ENCODE measurements at regions not wholly inside any gene's neighbourhood (a gene's known extent, or its start where the extent isn't known, plus 50 kb on each side); places are given as distances from the start of the nearest gene placed in this dataset.
"Not testable (repeated sequence)": the region's sequence is repeated elsewhere in the genome, so short reads cannot be mapped to it uniquely, and the experiment has no call there.

DNA sequence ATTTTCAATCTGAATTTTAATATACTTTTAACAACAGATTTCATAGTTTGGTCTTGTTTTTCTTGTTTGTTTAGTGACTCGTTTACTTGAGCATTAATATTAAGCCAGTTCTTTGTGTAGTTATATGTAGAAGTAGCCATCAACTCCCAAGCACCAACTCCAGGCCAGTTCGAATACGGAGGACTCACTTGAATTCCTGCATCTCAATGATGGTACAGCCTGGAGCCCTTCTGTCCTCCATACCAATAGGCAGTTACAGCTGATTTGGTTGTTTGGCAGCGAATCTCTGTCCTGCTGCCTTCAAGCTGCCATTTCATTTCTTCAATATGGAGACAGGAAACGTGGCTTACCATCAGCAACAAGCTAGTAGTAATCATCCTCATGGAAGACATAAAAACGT is 118.5 kb upstream of the ZNF658 start:
- DNase-seq; H3K9me3 ChIP-seq; H3K36me3 ChIP-seq; H3K4me3 ChIP-seq; H3K4me1 ChIP-seq; ATAC-seq; H3K27me3 ChIP-seq; intact Hi-C loops (cut with DNase I): not testable (repeated sequence)
- peak overlapping the region in 1 of 2 donors; percentile 71 for H3K27ac ChIP-seq

GRCh38 chr9:66785603-66786002 is 114.9 kb upstream of the ZNF658 start:
- H3K36me3 ChIP-seq; H3K4me1 ChIP-seq; DNase-seq; ATAC-seq; H3K4me3 ChIP-seq; H3K9me3 ChIP-seq; H3K27me3 ChIP-seq; intact Hi-C loops (cut with DNase I); H3K27ac ChIP-seq: not testable (repeated sequence)

GRCh38 chr9:66791092-66791750 is 109.3 kb upstream of the ZNF658 start:
- H3K27ac ChIP-seq; DNase-seq; H3K27me3 ChIP-seq; H3K9me3 ChIP-seq; H3K4me3 ChIP-seq; H3K4me1 ChIP-seq; ATAC-seq; intact Hi-C loops (cut with DNase I); H3K36me3 ChIP-seq: not testable (repeated sequence)

GRCh38 chr9:66794769-66795168 is 105.8 kb upstream of the ZNF658 start:
- intact Hi-C loops (cut with DNase I); H3K9me3 ChIP-seq; H3K4me3 ChIP-seq; DNase-seq; H3K27me3 ChIP-seq; H3K36me3 ChIP-seq; H3K27ac ChIP-seq; H3K4me1 ChIP-seq; ATAC-seq: not testable (repeated sequence)

DNA sequence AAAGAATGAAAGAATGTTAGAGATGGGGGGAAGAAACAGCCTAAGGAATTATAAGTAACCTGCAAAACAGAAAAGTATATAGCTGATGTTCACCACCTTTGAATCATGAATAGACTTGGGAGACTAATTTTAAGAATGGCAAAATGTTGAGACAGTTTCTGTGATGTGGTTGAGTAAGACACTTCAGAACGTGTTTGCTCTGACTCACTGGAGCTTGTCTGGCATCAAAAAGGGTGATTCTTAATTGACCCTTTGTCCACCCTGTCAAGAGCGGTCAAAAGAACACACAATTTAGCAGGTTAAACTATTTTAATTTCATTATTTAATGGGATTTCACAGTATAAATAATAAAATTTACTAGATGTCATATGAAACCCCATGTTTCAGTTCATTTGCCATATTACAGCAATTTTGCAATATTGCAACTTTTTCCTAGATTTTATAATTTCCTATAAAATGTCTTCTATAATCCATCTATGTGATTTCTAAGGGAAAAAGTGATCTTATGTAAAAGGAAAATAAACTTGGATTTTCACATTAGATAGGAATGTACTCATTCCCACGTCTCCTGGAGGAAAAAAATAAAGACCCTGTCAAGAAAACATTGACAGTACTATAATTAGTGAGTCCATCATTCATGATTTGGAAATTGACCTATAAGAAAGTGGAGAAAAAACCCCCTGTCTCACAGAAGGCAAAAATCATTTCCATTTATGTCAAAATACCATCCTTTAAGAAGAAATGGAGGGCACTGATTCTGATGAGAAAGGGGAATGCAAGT is 104.6 kb upstream of the ZNF658 start:
- H3K9me3 ChIP-seq; H3K36me3 ChIP-seq; H3K27ac ChIP-seq; intact Hi-C loops (cut with DNase I); H3K4me1 ChIP-seq; H3K27me3 ChIP-seq; H3K4me3 ChIP-seq; DNase-seq: not testable (repeated sequence)
- ATAC-seq = peak; percentile 62

GRCh38 chr9:66797905-66798616 is 102.5 kb upstream of the ZNF658 start:
- H3K27me3 ChIP-seq; H3K27ac ChIP-seq; intact Hi-C loops (cut with DNase I); H3K4me1 ChIP-seq; H3K36me3 ChIP-seq; ATAC-seq; H3K4me3 ChIP-seq; H3K9me3 ChIP-seq; DNase-seq: not testable (repeated sequence)

GRCh38 chr9:66803619-66804018 is 96.9 kb upstream of the ZNF658 start:
- intact Hi-C loops (cut with DNase I); H3K4me3 ChIP-seq; H3K27me3 ChIP-seq; H3K36me3 ChIP-seq; H3K27ac ChIP-seq; H3K4me1 ChIP-seq; H3K9me3 ChIP-seq; DNase-seq; ATAC-seq: not testable (repeated sequence)

DNA sequence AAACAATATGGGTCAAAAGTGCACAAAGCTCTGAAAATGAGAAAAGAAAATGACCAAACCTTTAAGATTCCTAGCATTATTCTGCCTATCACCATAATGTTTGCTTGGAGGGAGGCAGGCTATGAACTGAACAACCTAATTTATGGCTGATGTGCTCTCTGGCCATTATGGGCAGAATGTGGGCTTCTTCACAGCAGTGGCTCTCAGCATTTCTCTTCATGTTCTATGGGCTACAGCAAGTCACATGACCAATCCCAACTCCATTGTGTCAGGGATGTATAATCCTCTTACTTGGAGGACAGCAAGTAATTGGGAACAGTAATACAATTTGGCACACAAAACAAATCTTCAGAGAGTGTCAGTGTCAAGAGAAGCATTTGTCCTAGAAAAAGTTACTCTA is 90.3 kb upstream of the ZNF658 start:
- intact Hi-C loops (cut with DNase I); H3K36me3 ChIP-seq; H3K27me3 ChIP-seq; H3K4me1 ChIP-seq; H3K9me3 ChIP-seq; H3K27ac ChIP-seq; DNase-seq; H3K4me3 ChIP-seq; ATAC-seq: not testable (repeated sequence)

GRCh38 chr9:66812367-66812766 is 88.2 kb upstream of the ZNF658 start:
- H3K27ac ChIP-seq; H3K4me1 ChIP-seq; H3K36me3 ChIP-seq; intact Hi-C loops (cut with DNase I); DNase-seq; H3K9me3 ChIP-seq; H3K4me3 ChIP-seq; H3K27me3 ChIP-seq; ATAC-seq: not testable (repeated sequence)

GRCh38 chr9:66812967-66813366 is 87.6 kb upstream of the ZNF658 start:
- H3K27me3 ChIP-seq; H3K4me1 ChIP-seq; intact Hi-C loops (cut with DNase I); H3K27ac ChIP-seq; H3K36me3 ChIP-seq; ATAC-seq; H3K4me3 ChIP-seq; H3K9me3 ChIP-seq; DNase-seq: not testable (repeated sequence)

DNA sequence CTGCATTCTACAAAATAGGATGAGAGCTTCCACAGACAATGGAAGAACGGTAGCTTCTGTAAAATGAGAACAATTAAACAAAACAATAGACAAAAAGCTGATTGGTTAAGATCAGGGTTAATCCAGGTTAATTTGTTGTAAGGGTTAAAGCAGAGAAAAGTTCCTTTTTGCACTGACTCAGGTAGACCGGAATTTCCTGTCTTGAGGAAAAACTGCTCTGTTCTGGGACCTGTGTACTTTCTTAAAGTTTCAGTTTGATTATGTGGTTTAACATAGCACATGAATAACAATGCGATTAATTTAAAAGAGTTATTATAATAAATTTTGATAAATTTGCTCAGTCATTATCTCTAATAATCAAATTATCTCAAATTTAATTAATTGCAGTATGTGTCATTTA is 86.5 kb upstream of the ZNF658 start:
- H3K36me3 ChIP-seq; H3K4me3 ChIP-seq; ATAC-seq; H3K27me3 ChIP-seq; H3K4me1 ChIP-seq; intact Hi-C loops (cut with DNase I); H3K27ac ChIP-seq; H3K9me3 ChIP-seq; DNase-seq: not testable (repeated sequence)

- intact Hi-C loops (cut with DNase I); H3K27ac ChIP-seq; H3K4me3 ChIP-seq; H3K9me3 ChIP-seq; DNase-seq; H3K36me3 ChIP-seq; H3K4me1 ChIP-seq; H3K27me3 ChIP-seq: not testable (repeated sequence)
- ATAC-seq = peak; percentile 62
Observed at GRCh38 chr9:66819510-66819909, 81.0 kb upstream of the ZNF658 start.

- H3K27ac ChIP-seq; H3K27me3 ChIP-seq; H3K9me3 ChIP-seq; H3K36me3 ChIP-seq; H3K4me3 ChIP-seq; intact Hi-C loops (cut with DNase I); ATAC-seq; DNase-seq; H3K4me1 ChIP-seq: not testable (repeated sequence)
Observed at GRCh38 chr9:66820014-66820660, 80.4 kb upstream of the ZNF658 start.
